H1 (cell line): ENCODE measurements at regions not wholly inside any gene's neighbourhood (a gene's known extent, or its start where the extent isn't known, plus 50 kb on each side); places are given as distances from the start of the nearest gene placed in this dataset.

Source experiments
- JUN ChIP-seq: IDR thresholded peaks from 2 replicates; pipeline ENCODE4 v1.6.1; 2011; ENCODE audit warnings: low read depth, mild to moderate bottlenecking, improper control_type of control experiment, low read length
- NRF1 ChIP-seq: IDR thresholded peaks from 2 replicates; pipeline ENCODE4 v1.6.1; 2011; ENCODE audit warnings: mild to moderate bottlenecking, low read depth, low read length, improper control_type of control experiment
- POLR2AphosphoS5 ChIP-seq: IDR thresholded peaks from 2 replicates; pipeline ENCODE4 v1.6.1; 2011; ENCODE audit warnings: low read depth, low read length
- RBBP5 ChIP-seq: IDR thresholded peaks from 2 replicates; pipeline ENCODE4 v1.7.1; 2012; ENCODE audit warnings: low read depth, mild to moderate bottlenecking, inconsistent platforms, low read length, moderate library complexity, borderline replicate concordance
- SIRT6 ChIP-seq: IDR thresholded peaks from one replicate; pipeline ENCODE4 v1.7.1; 2012; ENCODE audit warnings: low read length, inconsistent platforms
- TCF12 ChIP-seq: IDR thresholded peaks from 2 replicates; pipeline ENCODE4 v1.6.1; 2011; ENCODE audit warnings: low read depth, mild to moderate bottlenecking, low read length
- TEAD4 ChIP-seq: IDR thresholded peaks from 2 replicates; pipeline ENCODE4 v1.6.1; 2012; ENCODE audit warnings: low read depth, low read length, inconsistent platforms, mixed read lengths
- ZNF274 ChIP-seq: IDR thresholded peaks from 2 replicates; pipeline ENCODE4 v1.7.0; 2012; ENCODE audit warnings: low read length, borderline replicate concordance; ENCODE audit errors: extremely low read depth
- TF ChIP-seq, protein P1 (sequence below), 3 experiments: IDR thresholded peaks; 1 replicate in 2 of 3; 2 replicates in 1 of 3; pipeline versions ENCODE4 v1.5.1 to v1.6.1; 2011; ENCODE audit warnings: low read length in 3 of 3, mild to moderate bottlenecking in 3 of 3, inconsistent platforms in 2 of 3, low read depth in 1 of 3, moderate library complexity in 1 of 3; ENCODE audit not compliant: insufficient read depth in 1 of 3; ENCODE audit errors: control extremely low read depth in 1 of 3

DNA sequence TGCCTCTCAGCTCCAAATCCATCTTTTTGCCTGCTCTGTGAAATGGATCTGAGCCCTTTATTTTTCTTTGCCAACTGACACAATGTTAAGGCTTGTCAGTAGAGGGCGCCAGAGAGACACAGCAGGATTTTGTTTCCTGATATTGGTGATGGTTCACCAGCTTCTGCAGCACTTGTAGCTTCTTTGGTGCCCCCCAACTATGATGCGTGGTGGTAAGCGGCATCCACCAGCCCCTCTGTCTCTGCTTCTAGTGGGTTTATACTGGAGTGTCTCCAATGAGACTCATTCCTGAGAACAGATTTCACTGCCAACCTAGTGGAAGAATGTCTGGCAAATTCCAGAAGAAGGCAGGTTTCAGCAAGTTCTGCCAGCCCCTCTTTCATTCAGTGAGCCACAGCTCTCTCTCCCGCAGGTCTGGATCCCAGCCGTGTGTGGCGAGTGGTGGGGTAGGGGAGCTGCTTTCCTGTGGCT is 471.9 kb upstream of the FRG2C start:
- no peak for TF ChIP-seq POLR2AphosphoS5
- no peak for TF ChIP-seq ZNF274
- no peak for TF ChIP-seq NRF1
- no peak for TF ChIP-seq SIRT6
- TF ChIP-seq, protein P1, sequence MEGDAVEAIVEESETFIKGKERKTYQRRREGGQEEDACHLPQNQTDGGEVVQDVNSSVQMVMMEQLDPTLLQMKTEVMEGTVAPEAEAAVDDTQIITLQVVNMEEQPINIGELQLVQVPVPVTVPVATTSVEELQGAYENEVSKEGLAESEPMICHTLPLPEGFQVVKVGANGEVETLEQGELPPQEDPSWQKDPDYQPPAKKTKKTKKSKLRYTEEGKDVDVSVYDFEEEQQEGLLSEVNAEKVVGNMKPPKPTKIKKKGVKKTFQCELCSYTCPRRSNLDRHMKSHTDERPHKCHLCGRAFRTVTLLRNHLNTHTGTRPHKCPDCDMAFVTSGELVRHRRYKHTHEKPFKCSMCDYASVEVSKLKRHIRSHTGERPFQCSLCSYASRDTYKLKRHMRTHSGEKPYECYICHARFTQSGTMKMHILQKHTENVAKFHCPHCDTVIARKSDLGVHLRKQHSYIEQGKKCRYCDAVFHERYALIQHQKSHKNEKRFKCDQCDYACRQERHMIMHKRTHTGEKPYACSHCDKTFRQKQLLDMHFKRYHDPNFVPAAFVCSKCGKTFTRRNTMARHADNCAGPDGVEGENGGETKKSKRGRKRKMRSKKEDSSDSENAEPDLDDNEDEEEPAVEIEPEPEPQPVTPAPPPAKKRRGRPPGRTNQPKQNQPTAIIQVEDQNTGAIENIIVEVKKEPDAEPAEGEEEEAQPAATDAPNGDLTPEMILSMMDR (IDR thresholded peaks at IDR 0.05; ENCODE audit: control extremely low read depth in 1 of 3, insufficient read depth in 1 of 3, low read depth in 1 of 3, low read length in 3 of 3) = peak in 2 of 3 experiments; percentile 74 to 86; a peak in 3 of 4 replicates
- TF ChIP-seq TEAD4 = no peak
- no peak for TF ChIP-seq JUN
- TF ChIP-seq RBBP5 = no peak
- no peak for TF ChIP-seq TCF12
